IMR-90 (cell line): ENCODE measurements at regions not wholly inside any gene's neighbourhood (a gene's known extent, or its start where the extent isn't known, plus 50 kb on each side); places are given as distances from the start of the nearest gene placed in this dataset.

Experiments used
- ATAC-seq: fragments of 200-7000 bp; cut with Tn5 transposase; 2 replicates; pipeline ENCODE4 v1.9.1; 2020; ENCODE audit warnings: low read depth, mild to moderate bottlenecking, moderate library complexity
- BruUV-seq: library from RNA; stranded (reverse); fragments of 400-500 nt; replicated peaks from 2 replicates; lab custom pipeline; 2021; lab: Mats Ljungman, UMichigan
- CTCF ChIA-PET: fragments of 300-600 bp; formaldehyde crosslinking; extraction: SDS; loops from one replicate; lab custom pipeline; 2021; ENCODE audit warnings: antibody characterized with exemption; lab: Yijun Ruan, JAX
- POLR2A ChIA-PET: fragments of 300-600 bp; sonication (Branson Sonifier 250); formaldehyde crosslinking; loops from one replicate; lab custom pipeline; 2022; ENCODE audit warnings: antibody characterized with exemption; ENCODE audit not compliant: unreplicated experiment; lab: Charles Lee
- DNase-seq: peaks from one replicate; pipeline ENCODE4 v3.0.0; 2013
- H2AFZ ChIP-seq: replicated peaks from 2 replicates; pipeline ENCODE3; 2013; ENCODE audit warnings: low read length, mild to moderate bottlenecking; ENCODE audit not compliant: poor library complexity
- H2AK5ac ChIP-seq: 2 replicates; pipeline ENCODE4 v1.6.1; 2013; ENCODE audit warnings: low read depth, low read length, inconsistent platforms
- H2AK9ac ChIP-seq: replicated peaks from 2 replicates; pipeline ENCODE3; 2013; ENCODE audit warnings: mild to moderate bottlenecking, low read depth, low read length, moderate library complexity; ENCODE audit not compliant: poor library complexity
- H2BK120ac ChIP-seq: 2 replicates; pipeline ENCODE4 v1.6.1; 2013; ENCODE audit warnings: low read depth, low read length, inconsistent platforms
- H2BK15ac ChIP-seq: 3 replicates; pipeline ENCODE4 v1.6.1; 2013; ENCODE audit warnings: low read depth, low read length, inconsistent platforms
- H2BK20ac ChIP-seq: 2 replicates; pipeline ENCODE4 v1.6.1; 2013; ENCODE audit warnings: low read depth, mild to moderate bottlenecking, inconsistent platforms, low read length, moderate library complexity
- H2BK5ac ChIP-seq: 2 replicates; pipeline ENCODE4 v1.6.1; 2013; ENCODE audit warnings: mild to moderate bottlenecking, low read depth, low read length, inconsistent platforms; ENCODE audit not compliant: poor library complexity, severe bottlenecking
- H3K14ac ChIP-seq: replicated peaks from 2 replicates; pipeline ENCODE4 v1.6.1; 2013; ENCODE audit warnings: low read depth, low read length, inconsistent platforms
- H3K18ac ChIP-seq: 2 replicates; pipeline ENCODE4 v1.6.1; 2013; ENCODE audit warnings: low read depth, low read length, control low read depth
- H3K23ac ChIP-seq: 2 replicates; pipeline ENCODE4 v1.6.1; 2013; ENCODE audit warnings: low read depth, low read length, inconsistent platforms
- H3K27ac ChIP-seq: 2 replicates; pipeline ENCODE4 v1.5.1; 2013; ENCODE audit warnings: mild to moderate bottlenecking, control low read depth, low read length; ENCODE audit not compliant: insufficient read depth
- H3K27me3 ChIP-seq: 2 replicates; pipeline ENCODE4 v1.6.1; 2013; ENCODE audit warnings: low read length; ENCODE audit not compliant: control insufficient read depth, insufficient read depth
- H3K36me3 ChIP-seq: 2 replicates; pipeline ENCODE4 v1.6.1; 2013; ENCODE audit warnings: low read length, mixed read lengths; ENCODE audit not compliant: control insufficient read depth, insufficient read depth
- H3K4ac ChIP-seq: 2 replicates; pipeline ENCODE4 v1.6.1; 2013; ENCODE audit warnings: low read depth, low read length, inconsistent platforms
- H3K4me1 ChIP-seq: 2 replicates; pipeline ENCODE4 v1.6.1; 2013; ENCODE audit warnings: low read length, mixed read lengths; ENCODE audit not compliant: control insufficient read depth, insufficient read depth
- H3K4me2 ChIP-seq: 2 replicates; pipeline ENCODE4 v1.6.1; 2013; ENCODE audit warnings: low read depth, mild to moderate bottlenecking, control low read depth, low read length, moderate library complexity
- H3K4me3 ChIP-seq: 2 replicates; pipeline ENCODE4 v1.5.1; 2013; ENCODE audit warnings: low read depth, mild to moderate bottlenecking, control low read depth, low read length, moderate library complexity; ENCODE audit not compliant: insufficient read depth
- H3K56ac ChIP-seq: 2 replicates; pipeline ENCODE4 v1.6.1; 2013; ENCODE audit warnings: low read length, inconsistent platforms; ENCODE audit not compliant: insufficient read depth; ENCODE audit errors: extremely low read depth
- H3K79me1 ChIP-seq, 2 experiments: 2 replicates each; pipeline ENCODE4 v1.6.1; 2013; ENCODE audit warnings: low read length in 2 of 2, inconsistent platforms in 1 of 2, low read depth in 1 of 2
- H3K9ac ChIP-seq: 2 replicates; pipeline ENCODE4 v1.6.1; 2013; ENCODE audit warnings: low read depth, low read length, control low read depth
- H3K9me1 ChIP-seq: 2 replicates; pipeline ENCODE4 v1.6.1; 2013; ENCODE audit warnings: low read length, inconsistent platforms; ENCODE audit not compliant: insufficient read depth
- H3K9me3 ChIP-seq: 2 replicates; pipeline ENCODE4 v1.6.1; 2013; ENCODE audit warnings: low read length; ENCODE audit not compliant: control insufficient read depth, insufficient read depth
- H4K20me1 ChIP-seq: 2 replicates; pipeline ENCODE4 v1.6.1; 2013; ENCODE audit warnings: low read length, inconsistent platforms; ENCODE audit not compliant: insufficient read depth
- H4K5ac ChIP-seq: 2 replicates; pipeline ENCODE4 v1.6.1; 2013; ENCODE audit warnings: mild to moderate bottlenecking, low read depth, low read length, control low read depth
- H4K8ac ChIP-seq, 2 experiments: 2 replicates each; pipeline ENCODE4 v1.6.1; 2013; ENCODE audit warnings: low read depth in 2 of 2, low read length in 2 of 2, control low read depth in 1 of 2, inconsistent platforms in 1 of 2
- H4K91ac ChIP-seq: 2 replicates; pipeline ENCODE4 v1.6.1; 2013; ENCODE audit warnings: low read depth, low read length, inconsistent platforms; ENCODE audit not compliant: insufficient read depth
- CEBPB ChIP-seq: IDR thresholded peaks from 2 replicates; pipeline ENCODE4 v1.6.1; 2012; ENCODE audit warnings: low read depth, low read length, improper control_type of control experiment
- CHD1 ChIP-seq: IDR thresholded peaks from 2 replicates; pipeline ENCODE4 v1.6.1; 2012; ENCODE audit warnings: low read depth, low read length, improper control_type of control experiment
- FOS ChIP-seq: fragments of 150-350 bp; IDR thresholded peaks from 2 replicates; pipeline ENCODE4 v1.6.1; 2016; ENCODE audit warnings: low read depth, low read length
- MAZ ChIP-seq: IDR thresholded peaks from 2 replicates; pipeline ENCODE4 v1.6.1; 2012; ENCODE audit warnings: low read depth, mild to moderate bottlenecking, low read length, improper control_type of control experiment, moderate library complexity, borderline replicate concordance
- MXI1 ChIP-seq: IDR thresholded peaks from 2 replicates; pipeline ENCODE4 v1.6.1; 2012; ENCODE audit warnings: low read depth, mild to moderate bottlenecking, low read length, moderate library complexity, borderline replicate concordance
- NFE2L2 ChIP-seq: fragments of 150-350 bp; IDR thresholded peaks from 2 replicates; pipeline ENCODE4 v1.6.1; 2016; ENCODE audit warnings: low read depth, mild to moderate bottlenecking, low read length
- POLR2A ChIP-seq: IDR thresholded peaks from 2 replicates; pipeline ENCODE4 v1.6.1; 2012; ENCODE audit warnings: mild to moderate bottlenecking, low read depth, low read length
- RCOR1 ChIP-seq: IDR thresholded peaks from 2 replicates; pipeline ENCODE4 v1.6.1; 2012; ENCODE audit warnings: mild to moderate bottlenecking, low read length, improper control_type of control experiment; ENCODE audit not compliant: insufficient replicate concordance
- RFX5 ChIP-seq: IDR thresholded peaks from 2 replicates; pipeline ENCODE4 v1.8.0; 2012; ENCODE audit warnings: low read depth, mild to moderate bottlenecking, low read length, moderate library complexity
- WGBS, 2 experiments: methylation state at CpG; one replicate each; pipeline versions ENCODE4 v1.1.5 to v1.1.7; 2013; ENCODE audit warnings: missing lambda C conversion rate in 2 of 2; ENCODE audit not compliant: insufficient read length in 1 of 2; ENCODE audit errors: extremely low coverage in 2 of 2; 5-methylcytosine and 5-hydroxymethylcytosine counted together
- dilution Hi-C: fragments of 300-500 bp; cut with HindIII; formaldehyde crosslinking; loops from one replicate; pipeline ENCODE4 v1.14.3; 2018; ENCODE audit warnings: low sequenced_read_pairs; ENCODE audit not compliant: unreplicated experiment
- in situ Hi-C: fragments of 300-500 bp; cut with MboI; formaldehyde crosslinking; loops from 3 replicates; pipeline ENCODE4 v1.14.3; 2019; ENCODE audit warnings: low sequenced_read_pairs, inconsistent platforms, mixed read lengths
- intact Hi-C: fragments of 100-400 bp; cut with micrococcal nuclease; formaldehyde crosslinking; loops from 2 replicates; pipeline ENCODE4 v1.10.0; 2022
- TF ChIP-seq, protein P1 (sequence below): conservative IDR thresholded peaks from 2 replicates; pipeline ENCODE4 v1.5.1; 2012; ENCODE audit warnings: mild to moderate bottlenecking, low read depth, low read length, improper control_type of control experiment
- TF ChIP-seq, protein P2 (sequence below): fragments of 150-350 bp; IDR thresholded peaks from 2 replicates; pipeline ENCODE4 v1.6.1; 2017; ENCODE audit warnings: mild to moderate bottlenecking, antibody characterized with exemption, low read length, low read depth

DNA sequence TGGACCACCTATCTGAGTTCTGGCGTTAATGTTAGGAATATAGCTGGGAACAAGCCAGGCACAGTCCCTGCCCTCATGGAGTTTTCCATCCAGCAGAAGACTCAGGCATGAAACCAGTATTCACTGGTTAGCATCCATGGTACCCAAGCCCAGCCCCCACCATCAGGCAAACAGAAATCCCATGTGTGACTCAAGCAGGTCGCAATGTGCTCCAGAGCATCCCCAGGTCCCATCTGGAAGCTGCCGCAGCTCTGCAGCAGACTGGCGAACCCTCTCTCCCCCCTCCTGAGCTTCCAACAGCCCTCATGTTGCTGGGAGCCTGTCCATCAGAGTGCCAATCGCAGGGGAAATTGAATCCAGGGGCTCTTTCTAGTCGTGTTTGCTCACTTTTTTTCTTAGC, 174.2 kb downstream of the RRAGC start:
- ATAC-seq, result no peak
- no peak overlapping the region for H2AK9ac ChIP-seq
- no peaks in the 10 kb centered on the region for H3K27me3 ChIP-seq
- H4K5ac ChIP-seq, result no peak overlapping the region
- no peaks in the 10 kb centered on the region for H3K9me3 ChIP-seq
- POLR2A ChIA-PET, result no interaction called here
- H3K23ac ChIP-seq, result no peak overlapping the region
- dilution Hi-C loops (no loop called here), intact Hi-C loops (no loop called here), in situ Hi-C loops (no loop called here)
- no peak overlapping the region for H2AFZ ChIP-seq
- no peak overlapping the region for H2BK5ac ChIP-seq
- CTCF ChIA-PET, result interaction anchor here (1.8 kb wide), 1 partner anchor 11 kb away, joined by 6 read pairs; no protein-coding TSS in a partner anchor
- no peak overlapping the region for H4K91ac ChIP-seq
- no peak overlapping the region for H3K4ac ChIP-seq
- H4K8ac ChIP-seq, result no peak overlapping the region
- H3K4me1 ChIP-seq, result no peaks in the 10 kb centered on the region
- H2BK15ac ChIP-seq, result no peak overlapping the region
- no peak overlapping the region for H2AK5ac ChIP-seq
- no TSS peak for BruUV-seq
- no peaks in the 10 kb centered on the region for H3K79me1 ChIP-seq
- H3K4me2 ChIP-seq, result no peak overlapping the region
- no peak overlapping the region for H3K18ac ChIP-seq
- H3K36me3 ChIP-seq, result no peaks in the 10 kb centered on the region
- no peak overlapping the region for H3K9ac ChIP-seq
- H3K9me1 ChIP-seq, result no peaks in the 10 kb centered on the region
- H3K4me3 ChIP-seq, result no peak overlapping the region
- no peak overlapping the region for H3K14ac ChIP-seq
- no peak overlapping the region for H3K27ac ChIP-seq
- no peak for TF ChIP-seq MAZ
- TF ChIP-seq, protein P1, sequence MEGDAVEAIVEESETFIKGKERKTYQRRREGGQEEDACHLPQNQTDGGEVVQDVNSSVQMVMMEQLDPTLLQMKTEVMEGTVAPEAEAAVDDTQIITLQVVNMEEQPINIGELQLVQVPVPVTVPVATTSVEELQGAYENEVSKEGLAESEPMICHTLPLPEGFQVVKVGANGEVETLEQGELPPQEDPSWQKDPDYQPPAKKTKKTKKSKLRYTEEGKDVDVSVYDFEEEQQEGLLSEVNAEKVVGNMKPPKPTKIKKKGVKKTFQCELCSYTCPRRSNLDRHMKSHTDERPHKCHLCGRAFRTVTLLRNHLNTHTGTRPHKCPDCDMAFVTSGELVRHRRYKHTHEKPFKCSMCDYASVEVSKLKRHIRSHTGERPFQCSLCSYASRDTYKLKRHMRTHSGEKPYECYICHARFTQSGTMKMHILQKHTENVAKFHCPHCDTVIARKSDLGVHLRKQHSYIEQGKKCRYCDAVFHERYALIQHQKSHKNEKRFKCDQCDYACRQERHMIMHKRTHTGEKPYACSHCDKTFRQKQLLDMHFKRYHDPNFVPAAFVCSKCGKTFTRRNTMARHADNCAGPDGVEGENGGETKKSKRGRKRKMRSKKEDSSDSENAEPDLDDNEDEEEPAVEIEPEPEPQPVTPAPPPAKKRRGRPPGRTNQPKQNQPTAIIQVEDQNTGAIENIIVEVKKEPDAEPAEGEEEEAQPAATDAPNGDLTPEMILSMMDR, result no peak
- TF ChIP-seq CHD1, result no peak
- TF ChIP-seq, protein P2, sequence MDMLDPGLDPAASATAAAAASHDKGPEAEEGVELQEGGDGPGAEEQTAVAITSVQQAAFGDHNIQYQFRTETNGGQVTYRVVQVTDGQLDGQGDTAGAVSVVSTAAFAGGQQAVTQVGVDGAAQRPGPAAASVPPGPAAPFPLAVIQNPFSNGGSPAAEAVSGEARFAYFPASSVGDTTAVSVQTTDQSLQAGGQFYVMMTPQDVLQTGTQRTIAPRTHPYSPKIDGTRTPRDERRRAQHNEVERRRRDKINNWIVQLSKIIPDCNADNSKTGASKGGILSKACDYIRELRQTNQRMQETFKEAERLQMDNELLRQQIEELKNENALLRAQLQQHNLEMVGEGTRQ, result no peak
- no peak for TF ChIP-seq POLR2A
- no peak for TF ChIP-seq FOS
- no peak for TF ChIP-seq RFX5
- TF ChIP-seq NFE2L2, result no peak
- no peak for TF ChIP-seq RCOR1
- no peak for TF ChIP-seq MXI1
- TF ChIP-seq CEBPB, result no peak
- H2BK20ac ChIP-seq, result no peak overlapping the region
- H3K56ac ChIP-seq, result no peak overlapping the region
- no peaks in the 10 kb centered on the region for H4K20me1 ChIP-seq
- no peak overlapping the region for H2BK120ac ChIP-seq
- DNase-seq, result no peak
- WGBS, 2 experiments, result 17% methylated on average over 1 of the region's 6 CpGs; no CpG with 5 or more reads in 1 of the 2 experiments
